Pulmonary artery endothelial cell (primary cell): ENCODE measurements at regions not wholly inside any gene's neighbourhood (a gene's known extent, or its start where the extent isn't known, plus 50 kb on each side); places are given as distances from the start of the nearest gene placed in this dataset.
"Not testable (repeated sequence)": the region's sequence is repeated elsewhere in the genome, so short reads cannot be mapped to it uniquely, and the experiment has no call there.

Experiments used
- DNase-seq: peaks from one replicate; pipeline ENCODE4 v3.0.0-alpha.2; 2011; ENCODE audit warnings: low read depth, low spot score

- DNase-seq = no peak
Measured at GRCh38 chr15:58295637-58296215, 136.1 kb upstream of the LIPC start.

- no peak for DNase-seq
Measured at GRCh38 chr15:58296276-58296675, 135.5 kb upstream of the LIPC start.

GRCh38 chr15:58297639-58298038, 134.2 kb upstream of the LIPC start:
- DNase-seq = no peak

- DNase-seq = no peak
Measured at GRCh38 chr15:58298879-58299850, 132.6 kb upstream of the LIPC start.

GRCh38 chr15:58302832-58303231, 129.0 kb upstream of the LIPC start:
- DNase-seq = no peak

GRCh38 chr15:58303236-58303635, 128.6 kb upstream of the LIPC start:
- DNase-seq = no peak

GRCh38 chr15:58306591-58307312, 125.0 kb upstream of the LIPC start:
- no peak for DNase-seq

GRCh38 chr15:58307313-58307961, 124.4 kb upstream of the LIPC start:
- no peak for DNase-seq

- DNase-seq = no peak
Measured at GRCh38 chr15:58308742-58309355, 122.9 kb upstream of the LIPC start.

GRCh38 chr15:58309963-58310928, 121.5 kb upstream of the LIPC start:
- DNase-seq = no peak

- DNase-seq = no peak
Measured at GRCh38 chr15:58311556-58311955, 120.2 kb upstream of the LIPC start.

GRCh38 chr15:58312031-58312430, 119.8 kb upstream of the LIPC start:
- DNase-seq = no peak

- DNase-seq = no peak
Measured at GRCh38 chr15:58313304-58313703, 118.5 kb upstream of the LIPC start.

- DNase-seq = no peak
Measured at GRCh38 chr15:58313810-58314592, 117.8 kb upstream of the LIPC start.

- DNase-seq = no peak
Measured at GRCh38 chr15:58314593-58315216, 117.1 kb upstream of the LIPC start.

GRCh38 chr15:58318517-58318916, 113.3 kb upstream of the LIPC start:
- no peak for DNase-seq

GRCh38 chr15:58321034-58321433, 110.8 kb upstream of the LIPC start:
- no peak for DNase-seq

- DNase-seq = no peak
Measured at GRCh38 chr15:58322253-58322652, 109.5 kb upstream of the LIPC start.

GRCh38 chr15:58323321-58323720, 108.5 kb upstream of the LIPC start:
- not testable (repeated sequence) for DNase-seq
